ENCODE measurements at regions not wholly inside any gene's neighbourhood (a gene's known extent, or its start where the extent isn't known, plus 50 kb on each side); places are given as distances from the start of the nearest gene placed in this dataset.
"Not testable (repeated sequence)": the region's sequence is repeated elsewhere in the genome, so short reads cannot be mapped to it uniquely, and the experiment has no call there.

GRCh38 chr4:130753926-130754325 is 1658.0 kb downstream of the C4orf33 start:
- Mint-ChIP-seq H3K27ac (no peak overlapping the region), H3K9me3 (no peaks in the 10 kb centered on the region), H3K36me3 (ENCODE audit: low read depth) (no peaks in the 10 kb centered on the region), H3K27me3 (ENCODE audit: insufficient read depth) (no peaks in the 10 kb centered on the region), H3K4me3 (no peak overlapping the region), H3K4me1 (ENCODE audit: low read depth) (no peaks in the 10 kb centered on the region)
- TF ChIP-seq, protein P1, sequence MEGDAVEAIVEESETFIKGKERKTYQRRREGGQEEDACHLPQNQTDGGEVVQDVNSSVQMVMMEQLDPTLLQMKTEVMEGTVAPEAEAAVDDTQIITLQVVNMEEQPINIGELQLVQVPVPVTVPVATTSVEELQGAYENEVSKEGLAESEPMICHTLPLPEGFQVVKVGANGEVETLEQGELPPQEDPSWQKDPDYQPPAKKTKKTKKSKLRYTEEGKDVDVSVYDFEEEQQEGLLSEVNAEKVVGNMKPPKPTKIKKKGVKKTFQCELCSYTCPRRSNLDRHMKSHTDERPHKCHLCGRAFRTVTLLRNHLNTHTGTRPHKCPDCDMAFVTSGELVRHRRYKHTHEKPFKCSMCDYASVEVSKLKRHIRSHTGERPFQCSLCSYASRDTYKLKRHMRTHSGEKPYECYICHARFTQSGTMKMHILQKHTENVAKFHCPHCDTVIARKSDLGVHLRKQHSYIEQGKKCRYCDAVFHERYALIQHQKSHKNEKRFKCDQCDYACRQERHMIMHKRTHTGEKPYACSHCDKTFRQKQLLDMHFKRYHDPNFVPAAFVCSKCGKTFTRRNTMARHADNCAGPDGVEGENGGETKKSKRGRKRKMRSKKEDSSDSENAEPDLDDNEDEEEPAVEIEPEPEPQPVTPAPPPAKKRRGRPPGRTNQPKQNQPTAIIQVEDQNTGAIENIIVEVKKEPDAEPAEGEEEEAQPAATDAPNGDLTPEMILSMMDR (IDR thresholded peaks at IDR 0.05) = no peak
- no peak for DNase-seq

DNA sequence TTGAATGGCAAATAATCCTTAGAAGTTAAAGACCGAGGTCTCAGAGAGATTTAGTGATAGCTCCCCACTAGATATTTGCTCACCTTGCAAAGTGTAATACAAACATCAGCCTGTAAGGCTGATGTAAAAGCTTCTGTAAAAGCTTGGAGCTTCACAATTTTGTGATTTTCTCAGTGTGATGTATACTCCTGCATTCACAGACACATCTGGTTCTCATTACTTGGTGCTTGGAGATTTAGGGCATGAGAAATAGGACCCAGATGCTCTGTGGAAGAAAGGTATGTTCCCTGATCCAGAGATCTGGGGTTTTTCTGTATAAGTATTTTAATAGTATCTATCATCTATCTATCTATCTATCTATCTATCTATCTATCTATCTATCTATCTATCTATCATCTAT is 1664.3 kb downstream of the C4orf33 start:
- no peaks in the 10 kb centered on the region for H3K4me1 Mint-ChIP-seq (ENCODE audit: low read depth)
- TF ChIP-seq, protein P1 (IDR thresholded peaks at IDR 0.05) = no peak

GRCh38 chr4:130767384-130767783 is 1671.4 kb downstream of the C4orf33 start:
- not testable (repeated sequence) for H3K27me3 Mint-ChIP-seq (ENCODE audit: insufficient read depth); H3K4me3 Mint-ChIP-seq; DNase-seq; H3K9me3 Mint-ChIP-seq; H3K36me3 Mint-ChIP-seq (ENCODE audit: low read depth); H3K4me1 Mint-ChIP-seq (ENCODE audit: low read depth); H3K27ac Mint-ChIP-seq

More for the DNA sequence above, 1664.3 kb downstream of the C4orf33 start:
- DNase-seq = no peak
- Mint-ChIP-seq H3K27me3 (ENCODE audit: insufficient read depth) (no peaks in the 10 kb centered on the region), H3K9me3 (no peaks in the 10 kb centered on the region), H3K36me3 (ENCODE audit: low read depth) (no peaks in the 10 kb centered on the region), H3K4me3 (no peak overlapping the region), H3K27ac (no peak overlapping the region)

- not testable (repeated sequence) for H3K27ac Mint-ChIP-seq; DNase-seq; H3K27me3 Mint-ChIP-seq (ENCODE audit: insufficient read depth); H3K4me3 Mint-ChIP-seq; H3K36me3 Mint-ChIP-seq (ENCODE audit: low read depth); H3K9me3 Mint-ChIP-seq; H3K4me1 Mint-ChIP-seq (ENCODE audit: low read depth)
Observed at GRCh38 chr4:130772966-130773365, 1677.0 kb downstream of the C4orf33 start.

DNA sequence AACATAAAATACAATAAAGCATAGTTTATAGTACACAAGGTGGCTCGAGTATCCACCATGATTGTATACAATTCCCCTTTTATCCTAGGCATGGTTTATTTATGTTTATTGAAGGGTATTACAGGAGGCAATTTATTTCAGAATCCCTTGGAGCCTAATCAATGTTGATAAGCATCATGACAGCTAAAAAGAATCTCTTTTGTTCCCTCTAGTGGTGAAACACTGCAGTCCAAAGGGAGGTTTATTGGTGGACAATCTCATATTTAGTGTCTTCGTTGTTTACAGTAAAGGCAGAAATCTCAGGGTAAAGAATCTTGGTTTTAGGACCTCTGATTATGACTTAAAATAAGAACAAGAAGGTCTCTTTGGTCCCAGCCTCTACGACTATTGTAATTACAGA is 1712.5 kb downstream of the C4orf33 start:
- Mint-ChIP-seq H3K27ac (no peak overlapping the region), H3K27me3 (ENCODE audit: insufficient read depth) (no peaks in the 10 kb centered on the region), H3K4me1 (ENCODE audit: low read depth) (no peaks in the 10 kb centered on the region), H3K9me3 (peaks cover 10% of the 10 kb centered on the region), H3K36me3 (ENCODE audit: low read depth) (no peaks in the 10 kb centered on the region), H3K4me3 (no peak overlapping the region)
- TF ChIP-seq, protein P1 (IDR thresholded peaks at IDR 0.05) = peak; percentile 81
- DNase-seq = peak; percentile 5

DNA sequence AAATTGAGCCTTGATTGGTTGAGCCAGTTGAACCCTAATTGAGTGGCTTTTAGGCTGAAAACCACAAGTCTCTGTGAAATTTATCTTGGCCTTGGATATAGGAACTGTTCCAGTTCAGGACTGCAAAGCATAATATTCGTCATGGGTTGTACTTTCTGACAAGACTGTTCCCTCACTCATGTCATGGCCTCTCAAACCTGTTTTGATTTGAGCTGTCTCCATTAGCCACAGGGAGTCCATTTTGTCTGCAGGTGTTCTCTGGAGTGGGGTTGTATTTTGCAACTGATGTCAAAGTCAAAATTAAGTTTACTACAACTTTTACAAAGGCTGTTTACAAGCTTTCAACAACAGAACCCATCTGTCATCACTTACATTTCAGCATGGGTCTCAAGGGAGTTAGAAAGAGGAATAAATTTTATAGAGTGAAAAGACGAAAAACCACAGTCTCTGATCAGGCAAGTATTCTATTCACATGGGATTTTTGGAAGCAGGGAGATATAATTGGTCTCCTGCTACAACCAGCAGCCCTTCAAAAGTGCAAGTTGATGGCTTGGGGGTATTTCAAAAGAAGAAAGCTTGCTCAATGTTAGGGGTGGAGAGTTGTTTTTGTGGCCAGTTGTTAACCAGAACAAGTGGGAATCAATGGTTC is 1716.3 kb downstream of the C4orf33 start:
- no peaks in the 10 kb centered on the region for H3K27me3 Mint-ChIP-seq (ENCODE audit: insufficient read depth)
- no peaks in the 10 kb centered on the region for H3K36me3 Mint-ChIP-seq (ENCODE audit: low read depth)
- DNase-seq = no peak
- no peaks in the 10 kb centered on the region; the same call in 1 of the 2 replicates for H3K9me3 Mint-ChIP-seq
- TF ChIP-seq, protein P1 (IDR thresholded peaks at IDR 0.05) = no peak
- H3K4me1 Mint-ChIP-seq (ENCODE audit: low read depth) = no peaks in the 10 kb centered on the region
- no peak overlapping the region for H3K27ac Mint-ChIP-seq
- no peak overlapping the region for H3K4me3 Mint-ChIP-seq

DNA sequence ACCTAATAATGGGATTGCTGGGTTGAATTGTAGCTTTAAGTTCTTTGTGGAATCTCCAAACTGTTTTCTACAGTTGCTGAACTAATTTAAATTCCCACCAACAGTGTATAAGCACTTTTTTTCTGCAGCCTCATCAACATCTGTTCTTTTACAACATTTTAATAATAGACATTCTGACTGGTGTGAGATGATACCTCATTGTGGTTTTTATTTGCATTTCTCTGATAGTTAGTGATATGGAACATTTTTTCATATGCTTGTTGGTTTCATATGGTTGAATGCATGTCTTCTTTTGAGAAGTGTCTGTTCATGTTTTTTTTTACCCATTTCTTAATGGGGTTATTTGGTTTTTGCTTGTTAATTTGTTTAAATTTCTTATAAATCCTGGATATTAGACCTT is 1718.9 kb downstream of the C4orf33 start:
- no peaks in the 10 kb centered on the region for H3K27me3 Mint-ChIP-seq (ENCODE audit: insufficient read depth)
- no peaks in the 10 kb centered on the region for H3K4me1 Mint-ChIP-seq (ENCODE audit: low read depth)
- H3K36me3 Mint-ChIP-seq (ENCODE audit: low read depth) = no peaks in the 10 kb centered on the region
- no peak for DNase-seq
- H3K27ac Mint-ChIP-seq = no peak overlapping the region
- H3K4me3 Mint-ChIP-seq = no peak overlapping the region
- TF ChIP-seq, protein P1 (IDR thresholded peaks at IDR 0.05) = no peak
- no peaks in the 10 kb centered on the region; the same call in 1 of the 2 replicates for H3K9me3 Mint-ChIP-seq
